Erythroblast (primary cell): ENCODE measurements at regions not wholly inside any gene's neighbourhood (a gene's known extent, or its start where the extent isn't known, plus 50 kb on each side); places are given as distances from the start of the nearest gene placed in this dataset.

Experiments
- GATA1 ChIP-seq: IDR thresholded peaks from 2 replicates; pipeline ENCODE4 v1.6.1; 2011; ENCODE audit warnings: low read depth, mild to moderate bottlenecking, control low read depth, low read length, moderate library complexity
- POLR2A ChIP-seq: IDR thresholded peaks from 2 replicates; pipeline ENCODE4 v1.6.1; 2011; ENCODE audit warnings: mild to moderate bottlenecking, low read length

DNA sequence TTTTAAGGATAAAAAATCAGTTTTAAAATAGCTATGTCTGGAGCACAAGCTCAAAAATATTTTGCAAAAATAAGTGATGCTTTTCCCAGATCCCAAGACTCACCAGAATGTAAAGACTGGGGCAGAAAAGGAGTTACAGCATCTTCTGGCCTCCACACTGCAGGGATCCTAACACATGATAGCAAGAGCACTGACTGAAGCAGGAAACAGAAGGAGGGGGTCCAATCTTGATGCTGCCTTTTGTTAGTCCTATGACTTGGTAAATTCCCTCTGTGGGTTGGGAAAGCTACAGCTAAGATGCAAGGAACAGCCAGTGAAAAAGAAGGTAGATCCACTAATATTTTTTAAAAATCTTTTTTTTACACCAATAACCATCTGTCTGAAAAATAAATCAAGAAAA is 54.2 kb upstream of the TNR start:
- no peak for TF ChIP-seq POLR2A
- TF ChIP-seq GATA1 = no peak
